IMR-90 (cell line): ENCODE measurements at regions not wholly inside any gene's neighbourhood (a gene's known extent, or its start where the extent isn't known, plus 50 kb on each side); places are given as distances from the start of the nearest gene placed in this dataset.

ENCODE experiments used
- ATAC-seq: fragments of 200-7000 bp; cut with Tn5 transposase; 2 replicates; pipeline ENCODE4 v1.9.1; 2020; ENCODE audit warnings: low read depth, mild to moderate bottlenecking, moderate library complexity
- BruUV-seq: library from RNA; stranded (reverse); fragments of 400-500 nt; replicated peaks from 2 replicates; lab custom pipeline; 2021; lab: Mats Ljungman, UMichigan
- CTCF ChIA-PET: fragments of 300-600 bp; formaldehyde crosslinking; extraction: SDS; loops from one replicate; lab custom pipeline; 2021; ENCODE audit warnings: antibody characterized with exemption; lab: Yijun Ruan, JAX
- POLR2A ChIA-PET: fragments of 300-600 bp; sonication (Branson Sonifier 250); formaldehyde crosslinking; loops from one replicate; lab custom pipeline; 2022; ENCODE audit warnings: antibody characterized with exemption; ENCODE audit not compliant: unreplicated experiment; lab: Charles Lee
- DNase-seq: peaks from one replicate; pipeline ENCODE4 v3.0.0; 2013
- H2AFZ ChIP-seq: replicated peaks from 2 replicates; pipeline ENCODE3; 2013; ENCODE audit warnings: low read length, mild to moderate bottlenecking; ENCODE audit not compliant: poor library complexity
- H2AK5ac ChIP-seq: 2 replicates; pipeline ENCODE4 v1.6.1; 2013; ENCODE audit warnings: low read depth, low read length, inconsistent platforms
- H2AK9ac ChIP-seq: replicated peaks from 2 replicates; pipeline ENCODE3; 2013; ENCODE audit warnings: mild to moderate bottlenecking, low read depth, low read length, moderate library complexity; ENCODE audit not compliant: poor library complexity
- H2BK120ac ChIP-seq: 2 replicates; pipeline ENCODE4 v1.6.1; 2013; ENCODE audit warnings: low read depth, low read length, inconsistent platforms
- H2BK15ac ChIP-seq: 3 replicates; pipeline ENCODE4 v1.6.1; 2013; ENCODE audit warnings: low read depth, low read length, inconsistent platforms
- H2BK20ac ChIP-seq: 2 replicates; pipeline ENCODE4 v1.6.1; 2013; ENCODE audit warnings: low read depth, mild to moderate bottlenecking, inconsistent platforms, low read length, moderate library complexity
- H2BK5ac ChIP-seq: 2 replicates; pipeline ENCODE4 v1.6.1; 2013; ENCODE audit warnings: mild to moderate bottlenecking, low read depth, low read length, inconsistent platforms; ENCODE audit not compliant: poor library complexity, severe bottlenecking
- H3K14ac ChIP-seq: replicated peaks from 2 replicates; pipeline ENCODE4 v1.6.1; 2013; ENCODE audit warnings: low read depth, low read length, inconsistent platforms
- H3K18ac ChIP-seq: 2 replicates; pipeline ENCODE4 v1.6.1; 2013; ENCODE audit warnings: low read depth, low read length, control low read depth
- H3K23ac ChIP-seq: 2 replicates; pipeline ENCODE4 v1.6.1; 2013; ENCODE audit warnings: low read depth, low read length, inconsistent platforms
- H3K27ac ChIP-seq: 2 replicates; pipeline ENCODE4 v1.5.1; 2013; ENCODE audit warnings: mild to moderate bottlenecking, control low read depth, low read length; ENCODE audit not compliant: insufficient read depth
- H3K27me3 ChIP-seq: 2 replicates; pipeline ENCODE4 v1.6.1; 2013; ENCODE audit warnings: low read length; ENCODE audit not compliant: control insufficient read depth, insufficient read depth
- H3K36me3 ChIP-seq: 2 replicates; pipeline ENCODE4 v1.6.1; 2013; ENCODE audit warnings: low read length, mixed read lengths; ENCODE audit not compliant: control insufficient read depth, insufficient read depth
- H3K4ac ChIP-seq: 2 replicates; pipeline ENCODE4 v1.6.1; 2013; ENCODE audit warnings: low read depth, low read length, inconsistent platforms
- H3K4me1 ChIP-seq: 2 replicates; pipeline ENCODE4 v1.6.1; 2013; ENCODE audit warnings: low read length, mixed read lengths; ENCODE audit not compliant: control insufficient read depth, insufficient read depth
- H3K4me2 ChIP-seq: 2 replicates; pipeline ENCODE4 v1.6.1; 2013; ENCODE audit warnings: low read depth, mild to moderate bottlenecking, control low read depth, low read length, moderate library complexity
- H3K4me3 ChIP-seq: 2 replicates; pipeline ENCODE4 v1.5.1; 2013; ENCODE audit warnings: low read depth, mild to moderate bottlenecking, control low read depth, low read length, moderate library complexity; ENCODE audit not compliant: insufficient read depth
- H3K56ac ChIP-seq: 2 replicates; pipeline ENCODE4 v1.6.1; 2013; ENCODE audit warnings: low read length, inconsistent platforms; ENCODE audit not compliant: insufficient read depth; ENCODE audit errors: extremely low read depth
- H3K79me1 ChIP-seq, 2 experiments: 2 replicates each; pipeline ENCODE4 v1.6.1; 2013; ENCODE audit warnings: low read length in 2 of 2, inconsistent platforms in 1 of 2, low read depth in 1 of 2
- H3K9ac ChIP-seq: 2 replicates; pipeline ENCODE4 v1.6.1; 2013; ENCODE audit warnings: low read depth, low read length, control low read depth
- H3K9me1 ChIP-seq: 2 replicates; pipeline ENCODE4 v1.6.1; 2013; ENCODE audit warnings: low read length, inconsistent platforms; ENCODE audit not compliant: insufficient read depth
- H3K9me3 ChIP-seq: 2 replicates; pipeline ENCODE4 v1.6.1; 2013; ENCODE audit warnings: low read length; ENCODE audit not compliant: control insufficient read depth, insufficient read depth
- H4K20me1 ChIP-seq: 2 replicates; pipeline ENCODE4 v1.6.1; 2013; ENCODE audit warnings: low read length, inconsistent platforms; ENCODE audit not compliant: insufficient read depth
- H4K5ac ChIP-seq: 2 replicates; pipeline ENCODE4 v1.6.1; 2013; ENCODE audit warnings: mild to moderate bottlenecking, low read depth, low read length, control low read depth
- H4K8ac ChIP-seq, 2 experiments: 2 replicates each; pipeline ENCODE4 v1.6.1; 2013; ENCODE audit warnings: low read depth in 2 of 2, low read length in 2 of 2, control low read depth in 1 of 2, inconsistent platforms in 1 of 2
- H4K91ac ChIP-seq: 2 replicates; pipeline ENCODE4 v1.6.1; 2013; ENCODE audit warnings: low read depth, low read length, inconsistent platforms; ENCODE audit not compliant: insufficient read depth
- NFE2L2 ChIP-seq: fragments of 150-350 bp; IDR thresholded peaks from 2 replicates; pipeline ENCODE4 v1.6.1; 2016; ENCODE audit warnings: low read depth, mild to moderate bottlenecking, low read length
- POLR2A ChIP-seq: IDR thresholded peaks from 2 replicates; pipeline ENCODE4 v1.6.1; 2012; ENCODE audit warnings: mild to moderate bottlenecking, low read depth, low read length
- RAD21 ChIP-seq: IDR thresholded peaks from 2 replicates; pipeline ENCODE4 v1.6.1; 2012; ENCODE audit warnings: low read length, improper control_type of control experiment
- RFX5 ChIP-seq: IDR thresholded peaks from 2 replicates; pipeline ENCODE4 v1.8.0; 2012; ENCODE audit warnings: low read depth, mild to moderate bottlenecking, low read length, moderate library complexity
- WGBS, 2 experiments: methylation state at CpG; one replicate each; pipeline versions ENCODE4 v1.1.5 to v1.1.7; 2013; ENCODE audit warnings: missing lambda C conversion rate in 2 of 2; ENCODE audit not compliant: insufficient read length in 1 of 2; ENCODE audit errors: extremely low coverage in 2 of 2; 5-methylcytosine and 5-hydroxymethylcytosine counted together
- dilution Hi-C: fragments of 300-500 bp; cut with HindIII; formaldehyde crosslinking; loops from one replicate; pipeline ENCODE4 v1.14.3; 2018; ENCODE audit warnings: low sequenced_read_pairs; ENCODE audit not compliant: unreplicated experiment
- in situ Hi-C: fragments of 300-500 bp; cut with MboI; formaldehyde crosslinking; loops from 3 replicates; pipeline ENCODE4 v1.14.3; 2019; ENCODE audit warnings: low sequenced_read_pairs, inconsistent platforms, mixed read lengths
- intact Hi-C: fragments of 100-400 bp; cut with micrococcal nuclease; formaldehyde crosslinking; loops from 2 replicates; pipeline ENCODE4 v1.10.0; 2022

DNA sequence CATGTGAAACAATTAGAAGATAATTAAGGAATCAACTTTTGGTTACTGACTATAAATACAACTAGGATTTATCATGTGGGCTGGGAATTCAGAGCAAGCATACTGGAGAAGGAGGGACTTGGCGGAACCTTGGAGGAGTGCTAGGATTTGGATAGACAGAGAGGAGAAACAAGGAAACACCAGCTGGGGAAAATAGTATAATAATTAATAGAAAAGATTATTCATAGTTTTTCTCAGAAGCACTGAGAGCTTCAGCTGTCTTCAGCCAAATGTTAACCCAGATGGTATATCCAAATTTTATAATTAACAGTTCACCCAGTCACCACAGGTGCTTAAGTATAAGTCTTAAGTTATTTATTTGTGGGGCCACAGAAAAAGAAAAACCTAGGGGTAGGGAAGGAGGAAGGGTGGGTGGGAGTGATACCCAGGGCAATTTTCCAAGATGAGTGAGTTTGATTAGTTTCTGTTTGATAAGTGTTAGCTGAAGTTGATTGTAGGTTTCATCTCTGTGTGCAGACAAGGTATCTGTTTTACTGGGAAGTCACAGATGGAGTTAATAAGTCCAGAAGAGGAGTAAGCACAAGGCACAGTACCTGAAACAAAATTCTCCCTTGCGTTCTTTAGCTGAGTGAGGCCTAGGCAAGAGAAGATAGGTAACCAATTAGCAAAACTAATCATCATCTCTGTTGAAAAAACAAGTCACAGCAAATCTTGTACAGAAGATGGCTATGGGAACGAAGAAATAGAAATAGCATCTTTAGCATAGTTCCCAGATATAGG lies 175.5 kb downstream of the TFAP2B start:
- no peak overlapping the region for H4K91ac ChIP-seq
- no peak overlapping the region for H2BK15ac ChIP-seq
- BruUV-seq: no TSS peak
- in situ Hi-C loops (no loop called here), dilution Hi-C loops (no loop called here), intact Hi-C loops (no loop called here)
- no peak overlapping the region for H2BK120ac ChIP-seq
- peaks cover 11% of the 10 kb centered on the region for H3K9me3 ChIP-seq
- H3K36me3 ChIP-seq: no peaks in the 10 kb centered on the region
- no peak overlapping the region for H3K18ac ChIP-seq
- DNase-seq (no peak), ATAC-seq (no peak)
- no peak overlapping the region for H2BK20ac ChIP-seq
- no peaks in the 10 kb centered on the region for H4K20me1 ChIP-seq
- H4K8ac ChIP-seq: no peak overlapping the region
- H2AK9ac ChIP-seq: no peak overlapping the region
- H4K5ac ChIP-seq: no peak overlapping the region
- TF ChIP-seq RFX5 (no peak), POLR2A (no peak), NFE2L2 (no peak), RAD21 (no peak)
- no peaks in the 10 kb centered on the region for H3K79me1 ChIP-seq
- H2BK5ac ChIP-seq: no peak overlapping the region
- no peaks in the 10 kb centered on the region for H3K27me3 ChIP-seq
- no peak overlapping the region for H3K27ac ChIP-seq
- ChIA-PET CTCF (no interaction called here), POLR2A (no interaction called here)
- H3K14ac ChIP-seq: no peak overlapping the region
- H3K4me2 ChIP-seq: no peak overlapping the region
- H3K9me1 ChIP-seq: no peaks in the 10 kb centered on the region
- H3K4me1 ChIP-seq: no peaks in the 10 kb centered on the region
- H3K23ac ChIP-seq: no peak overlapping the region
- H3K56ac ChIP-seq: no peak overlapping the region
- no peak overlapping the region for H2AFZ ChIP-seq
- H3K9ac ChIP-seq: no peak overlapping the region
- H3K4ac ChIP-seq: no peak overlapping the region
- no peak overlapping the region for H2AK5ac ChIP-seq
- H3K4me3 ChIP-seq: no peak overlapping the region
- no CpG with 5 or more reads among the region's 3 CpGs for WGBS, 2 experiments
